ENCODE measurements at regions not wholly inside any gene's neighbourhood (a gene's known extent, or its start where the extent isn't known, plus 50 kb on each side); places are given as distances from the start of the nearest gene placed in this dataset.

- H3K4me3 ChIP-seq (ENCODE audit: low read depth, low read length): no peak overlapping the region
- ChIA-PET CTCF (no interaction called here), POLR2A (no interaction called here)
- no peaks in the 10 kb centered on the region for H3K9me3 ChIP-seq (ENCODE audit: control insufficient read depth, insufficient read depth, low read depth, low read length)
- H3K4me1 ChIP-seq (ENCODE audit: control insufficient read depth, insufficient read depth, low read length): no peaks in the 10 kb centered on the region
- TF ChIP-seq HIC1 (tag by site-specific recombination; IDR thresholded peaks at IDR 0.05): no peak
- no peak for TF ChIP-seq ZNF146 (tag by site-specific recombination; IDR thresholded peaks at IDR 0.05)
- no peak for TF ChIP-seq OVOL3 (tag by site-specific recombination; IDR thresholded peaks at IDR 0.05)
- no peak for TF ChIP-seq ZNF248 (tag by site-specific recombination; IDR thresholded peaks at IDR 0.05)
- TF ChIP-seq KLF17 (tag by site-specific recombination; IDR thresholded peaks at IDR 0.05): no peak
- TF ChIP-seq KLF1 (tag by site-specific recombination; IDR thresholded peaks at IDR 0.05): no peak
- TF ChIP-seq ZNF112 (tag by site-specific recombination; IDR thresholded peaks at IDR 0.05): no peak
- no peak for TF ChIP-seq ZNF350 (tag by site-specific recombination; IDR thresholded peaks at IDR 0.05)
- no peak for TF ChIP-seq ZNF660 (tag by site-specific recombination; IDR thresholded peaks at IDR 0.05)
- TF ChIP-seq ZNF529 (tag by site-specific recombination; IDR thresholded peaks at IDR 0.05; ENCODE audit: insufficient replicate concordance): no peak
- no peak for TF ChIP-seq ZNF560 (tag by site-specific recombination; IDR thresholded peaks at IDR 0.05; ENCODE audit: borderline replicate concordance)
- TF ChIP-seq ZNF664 (tag by site-specific recombination; IDR thresholded peaks at IDR 0.05): no peak
- H3K27ac ChIP-seq (ENCODE audit: extremely low read depth, low read depth, low read length): no peak overlapping the region
- H3K36me3 ChIP-seq (ENCODE audit: control insufficient read depth in 2 of 2, insufficient read depth in 1 of 2, low read length in 2 of 2): no peaks in the 10 kb centered on the region
Observed at GRCh38 chr3:189389346-189389745, 217.6 kb downstream of the TPRG1 start.

GRCh38 chr3:189393598-189393997 is 221.8 kb downstream of the TPRG1 start:
- Histone ChIP-seq H3K4me3 (ENCODE audit: low read depth, low read length) (no peak overlapping the region), H3K9me3 (ENCODE audit: control insufficient read depth, insufficient read depth, low read depth, low read length) (no peaks in the 10 kb centered on the region), H3K4me1 (ENCODE audit: control insufficient read depth, insufficient read depth, low read length) (no peaks in the 10 kb centered on the region), H3K36me3 (ENCODE audit: control insufficient read depth in 2 of 2, insufficient read depth in 1 of 2, low read length in 2 of 2) (no peaks in the 10 kb centered on the region), H3K27ac (ENCODE audit: extremely low read depth, low read depth, low read length) (no peak overlapping the region)
- TF ChIP-seq IKZF3 (tag by site-specific recombination; IDR thresholded peaks at IDR 0.05) (no peak), ZNF394 (tag by site-specific recombination; IDR thresholded peaks at IDR 0.05; ENCODE audit: borderline replicate concordance) (no peak), ZNF664 (tag by site-specific recombination; IDR thresholded peaks at IDR 0.05) (peak; percentile 53; the same call in 1 of the 2 replicates)
- POLR2A ChIA-PET: no interaction called here
- CTCF ChIA-PET: interaction anchor here (0.6 kb wide), 2 partner anchors 222 to 251 kb away, joined by 3 read pairs; no protein-coding TSS in a partner anchor

- Histone ChIP-seq H3K4me3 (ENCODE audit: low read depth, low read length) (no peak overlapping the region), H3K9me3 (ENCODE audit: control insufficient read depth, insufficient read depth, low read depth, low read length) (no peaks in the 10 kb centered on the region), H3K27ac (ENCODE audit: extremely low read depth, low read depth, low read length) (no peak overlapping the region), H3K4me1 (ENCODE audit: control insufficient read depth, insufficient read depth, low read length) (no peaks in the 10 kb centered on the region), H3K36me3 (ENCODE audit: control insufficient read depth in 2 of 2, insufficient read depth in 1 of 2, low read length in 2 of 2) (no peaks in the 10 kb centered on the region)
- ChIA-PET POLR2A (interaction anchor here (0.6 kb wide), 1 partner anchor 52 kb away, joined by 3 read pairs; no protein-coding TSS in a partner anchor), CTCF (interaction anchor here (0.7 kb wide), 1 partner anchor 565 kb away, joined by 4 read pairs; no protein-coding TSS in a partner anchor)
- TF ChIP-seq ZNF174 (tag by site-specific recombination; IDR thresholded peaks at IDR 0.05): no peak
- no peak for TF ChIP-seq ZNF223 (tag by site-specific recombination; IDR thresholded peaks at IDR 0.05)
- no peak for TF ChIP-seq ZNF292 (tag by site-specific recombination; IDR thresholded peaks at IDR 0.05; ENCODE audit: borderline replicate concordance, low read depth)
- no peak for TF ChIP-seq ZNF391 (tag by site-specific recombination; IDR thresholded peaks at IDR 0.05; ENCODE audit: borderline replicate concordance, low read depth)
- TF ChIP-seq ZNF18 (tag by site-specific recombination; IDR thresholded peaks at IDR 0.05): no peak
- no peak for TF ChIP-seq ZNF510 (tag by site-specific recombination; IDR thresholded peaks at IDR 0.05; ENCODE audit: insufficient replicate concordance)
- TF ChIP-seq ZNF692 (tag by site-specific recombination; IDR thresholded peaks at IDR 0.05): no peak
- no peak for TF ChIP-seq ZNF146 (tag by site-specific recombination; IDR thresholded peaks at IDR 0.05)
- TF ChIP-seq ZBTB17 (tag by site-specific recombination; IDR thresholded peaks at IDR 0.05): no peak
- TF ChIP-seq ZNF324 (tag by site-specific recombination; IDR thresholded peaks at IDR 0.05): no peak
- TF ChIP-seq ZBTB48 (tag by site-specific recombination; IDR thresholded peaks at IDR 0.05): no peak
- no peak for TF ChIP-seq ZBTB1 (tag by site-specific recombination; IDR thresholded peaks at IDR 0.05)
- TF ChIP-seq ZNF274 (IDR thresholded peaks at IDR 0.05; ENCODE audit: low read length): no peak
- TF ChIP-seq ZNF274 (tag by site-specific recombination; IDR thresholded peaks at IDR 0.05; ENCODE audit: borderline replicate concordance): no peak
Observed at GRCh38 chr3:189394599-189395121, 222.9 kb downstream of the TPRG1 start.

Data from HEK293 (cell line).